Psoas muscle (tissue), 7 donors: ENCODE measurements at regions not wholly inside any gene's neighbourhood (a gene's known extent, or its start where the extent isn't known, plus 50 kb on each side); places are given as distances from the start of the nearest gene placed in this dataset.

Experiments used
- ATAC-seq, 4 donors: fragments of 200-7000 bp; cut with Tn5 transposase; one replicate each; pipeline ENCODE4 v1.9.1; 2020; ENCODE audit warnings: moderate library complexity in 3 of 4, mild to moderate bottlenecking in 2 of 4
- DNase-seq, 2 donors: peaks; one replicate each; pipeline ENCODE4 v3.0.0-alpha.2; 2020
- H3K27ac ChIP-seq: fragments of 200-600 bp; one replicate; pipeline ENCODE4 v1.8.0; 2022
- H3K27me3 ChIP-seq, 3 donors: fragments of 200-600 bp in 1 of 3; one replicate each; pipeline versions ENCODE4 v1.6.1 to v1.8.0; 2013 to 2022; ENCODE audit warnings: low read length in 2 of 3, mild to moderate bottlenecking in 2 of 3, moderate library complexity in 1 of 3; ENCODE audit not compliant: insufficient read depth in 3 of 3
- H3K36me3 ChIP-seq, 2 donors: fragments of 200-600 bp in 1 of 2; one replicate each; pipeline versions ENCODE4 v1.6.1 to v1.8.0; 2013 to 2022; ENCODE audit warnings: low read depth in 1 of 2, mild to moderate bottlenecking in 1 of 2, moderate library complexity in 1 of 2; ENCODE audit not compliant: insufficient read depth in 1 of 2
- H3K4me1 ChIP-seq: fragments of 200-600 bp; one replicate; pipeline ENCODE4 v1.8.0; 2022
- H3K4me3 ChIP-seq: fragments of 200-600 bp; one replicate; pipeline ENCODE4 v1.8.0; 2022; ENCODE audit warnings: mild to moderate bottlenecking
- H3K9me3 ChIP-seq: fragments of 200-600 bp; one replicate; pipeline ENCODE4 v1.8.0; 2022
- CTCF ChIP-seq: fragments of 200-600 bp; IDR thresholded peaks from one replicate; pipeline ENCODE4 v1.8.0; 2022; ENCODE audit warnings: antibody characterized with exemption
- WGBS, 3 donors: extraction: QIAGEN DNeasy Blood & Tissue Kit; methylation state at CpG; one replicate each; pipeline versions ENCODE4 v1.1.6 to v1.1.7; 2013; 5-methylcytosine and 5-hydroxymethylcytosine counted together
- intact Hi-C, 2 donors: fragments of 100-400 bp; cut with DNase I; formaldehyde crosslinking; loops; one replicate each; pipeline versions ENCODE4 v1.11.0 to v1.14.2; 2022
- donor health status: healthy with polysubstance abuse.
- donor health status: DM: no; HTN: no; CAD: no; lungs with moderate emphysema.
- donor health status: Bipolar disorder and iron deficiency.
- donor health status: healthy.
- donor health status: DM: yes; HTN: yes; CAD: no.
- donor health status: DM: no; HTN: no; CAD: no.
- donor health status: DM: yes; HTN: yes; CAD: no.

DNA sequence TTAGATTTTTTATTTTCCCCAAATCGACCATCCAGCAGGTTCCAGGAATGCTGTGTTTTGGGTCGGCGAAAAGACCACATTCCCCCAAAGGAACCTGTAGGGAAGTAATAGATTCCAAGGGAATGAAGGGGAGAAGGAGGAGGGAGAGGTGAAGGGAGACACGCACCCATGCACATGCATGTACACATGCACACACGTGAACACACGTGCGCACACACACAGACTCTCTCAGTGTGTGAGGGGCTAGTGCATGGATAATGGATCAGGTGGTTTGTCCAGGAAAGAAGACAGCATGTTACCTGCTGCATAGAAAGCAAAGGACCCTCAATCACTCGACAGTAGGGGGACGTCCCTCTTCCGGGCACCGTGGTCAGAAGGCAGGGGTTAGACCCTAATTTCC is 52.4 kb upstream of the PDE10A start:
- no peak overlapping the region for H3K27ac ChIP-seq
- no peaks in the 10 kb centered on the region for H3K4me1 ChIP-seq
- H3K36me3 ChIP-seq, result no peaks in the 10 kb centered on the region
- no peaks in the 10 kb centered on the region for H3K27me3 ChIP-seq
- ATAC-seq, result no peak
- no peaks in the 10 kb centered on the region for H3K9me3 ChIP-seq
- H3K4me3 ChIP-seq, result no peak overlapping the region
- DNase-seq, result no peak
- 81 to 94% (median 91%) methylated on average over 11 of the region's 11 CpGs for WGBS, 3 donors
- TF ChIP-seq CTCF, result no peak
- intact Hi-C loops, result no loop called here

GRCh38 chr6:165714907-165715306 is 51.9 kb upstream of the PDE10A start:
- 81 to 84% (median 82%) methylated on average over 18 of the region's 18 CpGs for WGBS, 3 donors
- no peak for TF ChIP-seq CTCF
- Histone ChIP-seq H3K27me3 (no peaks in the 10 kb centered on the region), H3K9me3 (no peaks in the 10 kb centered on the region), H3K27ac (no peak overlapping the region), H3K36me3 (no peaks in the 10 kb centered on the region), H3K4me1 (no peaks in the 10 kb centered on the region), H3K4me3 (no peak overlapping the region)
- ATAC-seq, result no peak
- DNase-seq, result no peak
- intact Hi-C loops, result no loop called here

GRCh38 chr6:165713845-165714466 is 50.9 kb upstream of the PDE10A start:
- Histone ChIP-seq H3K4me3 (no peak overlapping the region), H3K36me3 (no peaks in the 10 kb centered on the region), H3K27me3 (peaks cover 0 to 2% (median 0%) of the 10 kb centered on the region in 3 donors), H3K4me1 (no peaks in the 10 kb centered on the region), H3K9me3 (no peaks in the 10 kb centered on the region), H3K27ac (no peak overlapping the region)
- no peak for DNase-seq
- intact Hi-C loops, result no loop called here
- WGBS, 3 donors, result 81 to 88% (median 87%) methylated on average over 12 of the region's 12 CpGs
- no peak for TF ChIP-seq CTCF
- ATAC-seq, result no peak
